Ectodermal cell (in vitro differentiated cells): ENCODE measurements at regions not wholly inside any gene's neighbourhood (a gene's known extent, or its start where the extent isn't known, plus 50 kb on each side); places are given as distances from the start of the nearest gene placed in this dataset.

Source experiments
- H3K27ac ChIP-seq: 2 replicates; pipeline ENCODE4 v1.7.0; 2013; ENCODE audit warnings: mild to moderate bottlenecking, low read depth, low read length; ENCODE audit not compliant: insufficient read depth, poor library complexity, severe bottlenecking
- H3K27me3 ChIP-seq: 2 replicates; pipeline ENCODE4 v1.7.0; 2013; ENCODE audit warnings: mild to moderate bottlenecking, low read length; ENCODE audit not compliant: insufficient read depth, control insufficient read depth, poor library complexity, severe bottlenecking
- H3K36me3 ChIP-seq: one replicate; pipeline ENCODE4 v1.7.0; 2013; ENCODE audit warnings: low read length; ENCODE audit not compliant: control insufficient read depth, insufficient read depth
- H3K4me1 ChIP-seq: one replicate; pipeline ENCODE4 v1.7.0; 2013; ENCODE audit warnings: low read length; ENCODE audit not compliant: control insufficient read depth, insufficient read depth
- H3K4me3 ChIP-seq: 2 replicates; pipeline ENCODE4 v1.7.0; 2013; ENCODE audit warnings: low read depth, low read length, control low read depth; ENCODE audit not compliant: insufficient read depth
- H3K9me3 ChIP-seq: 2 replicates; pipeline ENCODE4 v1.7.0; 2013; ENCODE audit warnings: mild to moderate bottlenecking, low read length, moderate library complexity; ENCODE audit not compliant: control insufficient read depth
- WGBS, 2 experiments: methylation state at CpG; one replicate each; pipeline ENCODE4 v1.1.7; 2013; ENCODE audit warnings: missing lambda C conversion rate in 2 of 2; 5-methylcytosine and 5-hydroxymethylcytosine counted together

DNA sequence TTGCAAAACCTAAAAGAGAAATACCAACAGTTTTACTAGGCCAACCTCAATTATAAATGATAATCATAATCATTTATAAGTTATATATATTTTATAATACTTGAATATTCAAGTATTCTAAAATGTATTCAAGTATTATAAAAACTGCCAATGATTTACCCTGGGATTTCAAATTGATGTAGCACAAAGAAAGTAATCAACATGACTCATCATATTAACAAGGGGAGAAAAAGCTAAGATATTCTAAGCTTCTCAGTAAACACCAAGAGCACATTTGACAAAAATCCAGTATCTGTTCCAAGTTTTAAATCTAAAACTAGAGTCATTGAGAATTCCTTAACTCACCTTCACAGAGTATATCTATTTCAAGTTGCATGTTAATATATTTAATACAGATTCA lies 56.1 kb downstream of the CAPZA3 start:
- H3K27me3 ChIP-seq: no peaks in the 10 kb centered on the region
- no peaks in the 10 kb centered on the region for H3K4me1 ChIP-seq
- no peak overlapping the region for H3K27ac ChIP-seq
- H3K4me3 ChIP-seq: no peak overlapping the region
- no peaks in the 10 kb centered on the region for H3K36me3 ChIP-seq
- no peaks in the 10 kb centered on the region for H3K9me3 ChIP-seq

DNA sequence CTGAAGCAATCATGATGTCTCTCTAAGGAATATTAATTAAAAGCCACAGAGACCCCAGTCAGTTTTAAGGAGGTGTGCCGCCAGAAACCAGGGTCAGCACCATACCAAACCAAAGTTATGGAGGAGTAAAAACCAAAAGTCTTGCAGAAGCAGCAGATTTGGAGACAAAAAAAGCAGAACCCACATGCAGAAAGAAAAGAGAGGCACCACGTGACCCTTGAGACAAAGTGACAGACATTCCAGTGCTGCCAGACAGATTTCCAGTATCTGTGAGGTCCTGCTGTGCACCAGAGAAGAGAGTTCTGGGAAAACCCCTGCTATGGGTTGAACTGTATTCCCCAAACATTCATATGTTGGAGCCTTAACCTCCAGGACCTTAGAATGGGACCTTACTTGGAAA lies 59.7 kb downstream of the CAPZA3 start:
- no peak overlapping the region for H3K4me3 ChIP-seq
- H3K36me3 ChIP-seq: no peaks in the 10 kb centered on the region
- H3K27me3 ChIP-seq: no peaks in the 10 kb centered on the region
- WGBS, 2 experiments: 93 to 96% methylated on average over 2 of the region's 2 CpGs
- no peaks in the 10 kb centered on the region for H3K4me1 ChIP-seq
- H3K27ac ChIP-seq: no peak overlapping the region
- H3K9me3 ChIP-seq: no peaks in the 10 kb centered on the region

DNA sequence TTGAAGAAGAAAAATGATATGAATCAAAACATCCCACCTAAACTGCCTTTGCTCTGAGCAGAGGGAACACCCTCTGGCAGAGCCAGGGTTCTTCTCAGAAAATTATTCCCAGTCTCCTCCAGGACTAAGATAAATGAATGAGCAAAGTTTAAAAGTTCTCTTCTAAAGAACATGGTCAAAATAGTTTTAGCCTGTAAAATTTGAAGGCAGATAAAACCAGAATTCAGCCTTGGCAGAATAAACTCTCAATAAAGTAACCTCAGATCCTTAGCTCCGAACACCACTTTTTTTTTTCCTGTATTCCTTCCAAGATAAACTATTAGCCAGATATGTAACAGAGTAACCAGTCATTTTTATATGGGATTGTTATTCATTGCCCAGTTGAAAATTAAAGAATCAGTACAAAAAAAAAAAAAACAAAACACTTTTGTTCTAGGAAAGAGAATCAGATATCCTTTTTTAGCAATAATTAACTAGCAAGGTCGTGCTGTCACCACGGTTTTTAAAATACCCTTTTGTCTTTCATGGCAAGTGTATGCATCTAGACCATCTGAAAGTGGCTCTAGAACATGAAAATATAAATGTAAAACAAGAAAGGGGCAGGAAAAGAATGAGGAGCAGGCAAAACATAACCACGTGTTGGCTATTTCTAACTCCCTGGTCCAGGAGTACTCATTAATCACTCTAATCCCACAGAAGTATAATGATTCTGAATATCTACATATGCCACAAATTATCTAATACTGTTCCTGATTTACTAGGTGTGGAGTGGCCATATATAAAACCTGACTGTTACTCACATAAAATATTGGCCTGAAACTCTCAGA lies 60.8 kb downstream of the CAPZA3 start:
- Histone ChIP-seq H3K27me3 (no peaks in the 10 kb centered on the region), H3K9me3 (no peaks in the 10 kb centered on the region), H3K4me1 (no peaks in the 10 kb centered on the region), H3K27ac (no peak overlapping the region), H3K36me3 (no peaks in the 10 kb centered on the region), H3K4me3 (no peak overlapping the region)
- WGBS, 2 experiments: 93 to 95% methylated on average over 4 of the region's 4 CpGs

DNA sequence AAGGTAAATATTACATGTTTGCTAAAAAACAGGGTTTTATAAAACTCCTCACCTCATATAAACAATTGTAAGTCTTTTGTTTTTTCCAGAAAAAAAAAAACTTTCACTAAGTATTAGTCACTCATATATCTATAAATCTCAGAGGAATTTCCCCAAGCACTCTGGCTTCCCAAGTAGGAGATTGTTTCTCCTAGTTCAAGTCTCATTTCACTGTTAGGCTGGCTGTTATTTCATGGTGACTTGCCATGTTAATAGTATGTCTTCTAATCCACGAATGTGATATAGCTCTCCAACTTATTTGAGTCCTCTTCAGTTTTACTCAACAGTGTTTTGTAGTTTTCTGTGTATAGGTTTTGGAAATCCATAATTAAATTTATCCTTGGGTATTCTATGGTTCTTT lies 61.6 kb downstream of the CAPZA3 start:
- WGBS, 2 experiments: 100% methylated on average over 1 of the region's 1 CpG; no CpG with 5 or more reads in 1 of the 2 experiments
- H3K27ac ChIP-seq: no peak overlapping the region
- H3K9me3 ChIP-seq: no peaks in the 10 kb centered on the region
- no peak overlapping the region for H3K4me3 ChIP-seq
- H3K27me3 ChIP-seq: no peaks in the 10 kb centered on the region
- H3K36me3 ChIP-seq: no peaks in the 10 kb centered on the region
- H3K4me1 ChIP-seq: no peaks in the 10 kb centered on the region

DNA sequence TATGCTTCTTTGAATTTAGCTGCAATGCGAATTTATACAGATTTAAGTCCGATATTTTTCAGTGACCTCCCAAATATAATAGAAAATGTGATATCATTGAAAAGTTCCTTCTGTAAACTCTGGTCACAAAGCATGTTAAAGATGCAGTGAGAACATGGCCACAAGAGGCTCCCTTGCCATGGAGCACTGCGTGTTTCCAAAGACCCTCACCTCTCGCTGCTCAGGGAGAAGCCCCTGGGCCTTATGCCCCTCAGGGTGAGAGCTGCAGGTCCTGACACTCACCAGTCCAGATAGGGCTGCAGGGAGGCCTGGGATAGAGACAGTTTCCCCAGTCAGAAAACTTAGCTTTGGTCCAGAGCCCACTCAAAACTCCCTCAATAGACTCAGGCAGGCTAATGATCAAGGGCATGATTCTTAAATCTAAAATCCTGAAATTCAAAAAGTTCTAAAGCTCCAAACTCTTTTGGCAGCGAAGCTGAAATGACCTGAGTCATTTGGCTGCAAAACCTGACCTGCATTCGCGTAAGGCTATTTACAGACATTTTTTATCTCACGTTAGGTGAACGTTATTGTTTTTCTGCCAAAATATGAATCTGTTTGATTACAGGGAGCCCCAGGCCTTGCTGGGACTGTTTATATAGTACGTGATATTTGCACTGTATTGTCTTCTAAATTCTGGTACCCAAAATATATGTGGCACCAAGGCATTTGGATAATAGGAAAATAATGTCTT lies 67.8 kb downstream of the CAPZA3 start:
- Histone ChIP-seq H3K4me3 (no peak overlapping the region), H3K9me3 (no peaks in the 10 kb centered on the region), H3K27me3 (no peaks in the 10 kb centered on the region), H3K4me1 (no peaks in the 10 kb centered on the region), H3K36me3 (no peaks in the 10 kb centered on the region), H3K27ac (no peak overlapping the region)
- WGBS, 2 experiments: 81 to 82% methylated on average over 10 of the region's 10 CpGs

DNA sequence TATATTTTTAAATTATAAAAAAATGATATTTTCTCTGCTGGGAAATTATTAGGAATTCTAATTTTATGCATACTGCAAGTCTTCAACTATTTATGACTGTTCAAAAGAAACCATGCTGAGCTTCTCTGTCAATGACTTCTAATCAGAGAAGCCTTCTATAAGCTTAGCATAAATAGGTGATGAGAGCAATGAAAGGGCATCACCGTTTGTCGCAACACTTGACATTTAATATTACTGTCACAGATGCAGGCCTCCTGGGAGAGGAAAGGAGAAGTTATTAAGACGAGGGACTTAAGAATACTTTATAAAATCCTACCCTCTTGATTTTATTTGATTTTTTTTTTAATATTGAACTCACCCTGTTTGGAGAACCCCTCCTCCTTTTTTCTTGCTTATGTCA lies 69.8 kb downstream of the CAPZA3 start:
- 92% methylated on average over 2 of the region's 3 CpGs; no CpG with 5 or more reads in 1 of the 2 experiments for WGBS, 2 experiments
- Histone ChIP-seq H3K27ac (no peak overlapping the region), H3K36me3 (no peaks in the 10 kb centered on the region), H3K4me3 (no peak overlapping the region), H3K4me1 (no peaks in the 10 kb centered on the region), H3K27me3 (no peaks in the 10 kb centered on the region), H3K9me3 (no peaks in the 10 kb centered on the region)

DNA sequence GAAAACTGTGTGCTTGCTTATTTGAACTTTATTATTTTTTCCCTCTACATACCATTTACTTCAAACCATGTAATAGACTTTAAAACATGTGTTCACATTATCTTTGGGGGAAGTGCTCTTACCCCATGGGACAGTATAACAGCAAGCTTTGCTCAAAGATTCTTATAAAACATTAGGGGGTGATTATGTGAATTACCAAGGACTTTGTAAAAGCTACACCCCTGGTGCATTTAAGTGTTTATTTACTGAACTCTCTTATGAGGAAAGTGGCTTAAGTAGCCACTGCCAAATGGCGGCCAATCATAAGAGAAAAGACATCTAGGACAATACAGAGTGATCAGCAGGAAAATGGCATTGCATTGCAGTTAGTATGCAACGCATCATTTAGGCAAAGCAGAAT lies 70.3 kb downstream of the CAPZA3 start:
- no peak overlapping the region for H3K27ac ChIP-seq
- no peaks in the 10 kb centered on the region for H3K4me1 ChIP-seq
- H3K4me3 ChIP-seq: no peak overlapping the region
- no peaks in the 10 kb centered on the region for H3K36me3 ChIP-seq
- H3K9me3 ChIP-seq: no peaks in the 10 kb centered on the region
- 69 to 76% methylated on average over 2 of the region's 2 CpGs for WGBS, 2 experiments
- no peaks in the 10 kb centered on the region for H3K27me3 ChIP-seq

DNA sequence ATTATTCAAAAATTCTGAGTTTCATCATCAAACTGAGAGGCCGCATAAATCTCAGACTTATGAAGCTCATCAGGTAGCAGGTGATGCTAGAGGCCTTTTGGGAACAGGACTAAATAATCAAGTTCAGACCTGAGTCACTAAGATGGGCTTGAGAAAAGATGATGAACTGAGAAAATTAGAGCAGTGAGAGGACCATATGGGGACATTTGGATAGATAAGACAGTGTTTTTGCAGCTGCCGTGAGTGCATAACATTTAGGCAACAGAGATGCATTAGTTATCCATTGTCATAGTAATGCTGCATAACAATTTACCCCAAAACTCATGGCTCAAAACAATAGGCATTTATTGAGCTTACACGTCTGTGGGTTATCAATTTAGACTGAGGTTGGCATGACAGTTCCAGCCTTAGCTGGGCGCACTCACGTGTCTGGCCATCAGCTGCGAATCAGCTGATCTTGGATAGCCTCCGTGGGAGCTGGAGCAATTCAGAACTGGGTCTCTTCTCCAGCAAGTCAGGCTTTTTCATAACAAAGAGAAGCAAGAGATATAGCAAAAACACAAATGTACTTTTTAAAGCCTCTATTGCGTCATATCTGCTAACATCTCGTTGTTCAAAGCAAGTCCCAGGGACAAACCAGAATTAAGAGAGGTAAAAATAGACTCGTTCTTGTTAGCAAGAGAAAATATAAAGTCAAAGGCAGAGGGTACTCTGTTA lies 72.8 kb downstream of the CAPZA3 start:
- 92 to 96% methylated on average over 10 of the region's 10 CpGs for WGBS, 2 experiments
- Histone ChIP-seq H3K4me3 (no peak overlapping the region), H3K4me1 (no peaks in the 10 kb centered on the region), H3K36me3 (no peaks in the 10 kb centered on the region), H3K27me3 (no peaks in the 10 kb centered on the region), H3K27ac (no peak overlapping the region), H3K9me3 (no peaks in the 10 kb centered on the region)

DNA sequence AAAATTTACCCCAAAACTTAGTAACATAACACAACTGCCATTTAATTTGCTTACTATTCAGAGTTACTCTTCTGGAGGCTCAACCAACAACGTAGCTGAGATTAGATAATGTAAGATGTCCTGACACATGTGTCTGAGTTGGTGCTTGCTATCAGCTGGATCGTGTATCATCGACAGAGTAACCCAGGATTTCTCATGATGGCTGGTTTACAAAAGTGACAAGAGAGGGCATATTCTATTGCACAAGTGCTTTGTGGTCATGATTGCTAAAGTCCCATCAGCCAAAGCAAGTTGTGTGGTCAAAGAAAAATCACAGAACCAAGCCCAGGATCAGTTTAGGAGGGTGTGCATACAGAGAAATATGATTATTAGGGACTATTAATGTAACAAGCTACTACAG lies 73.4 kb downstream of the CAPZA3 start:
- Histone ChIP-seq H3K4me3 (no peak overlapping the region), H3K27ac (no peak overlapping the region), H3K9me3 (no peaks in the 10 kb centered on the region), H3K4me1 (no peaks in the 10 kb centered on the region), H3K36me3 (no peaks in the 10 kb centered on the region), H3K27me3 (no peaks in the 10 kb centered on the region)
- 92 to 96% methylated on average over 3 of the region's 3 CpGs for WGBS, 2 experiments

DNA sequence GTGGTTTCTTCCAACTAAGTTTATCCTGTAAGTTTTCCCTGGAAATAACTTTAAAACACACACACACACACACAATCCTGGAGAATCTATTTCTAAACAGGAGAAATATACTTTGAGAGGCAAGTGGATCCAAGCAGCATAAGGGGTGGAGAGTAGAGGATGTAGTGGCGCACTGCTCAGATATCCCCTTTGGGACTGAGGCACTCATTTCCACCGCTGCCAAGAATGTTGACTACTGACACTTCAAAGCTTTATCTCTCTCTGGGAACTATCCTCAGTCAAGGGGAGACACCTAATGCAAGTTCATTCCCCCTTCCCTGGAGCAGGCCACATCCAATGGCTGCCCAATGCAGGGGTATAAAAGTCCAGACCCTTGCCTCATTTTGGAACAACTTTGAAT lies 75.8 kb downstream of the CAPZA3 start:
- no peaks in the 10 kb centered on the region for H3K4me1 ChIP-seq
- 91 to 93% methylated on average over 2 of the region's 2 CpGs for WGBS, 2 experiments
- H3K9me3 ChIP-seq: no peaks in the 10 kb centered on the region
- no peak overlapping the region for H3K4me3 ChIP-seq
- no peak overlapping the region for H3K27ac ChIP-seq
- no peaks in the 10 kb centered on the region for H3K27me3 ChIP-seq
- H3K36me3 ChIP-seq: no peaks in the 10 kb centered on the region
